ENCODE measurements at regions not wholly inside any gene's neighbourhood (a gene's known extent, or its start where the extent isn't known, plus 50 kb on each side); places are given as distances from the start of the nearest gene placed in this dataset.

DNA sequence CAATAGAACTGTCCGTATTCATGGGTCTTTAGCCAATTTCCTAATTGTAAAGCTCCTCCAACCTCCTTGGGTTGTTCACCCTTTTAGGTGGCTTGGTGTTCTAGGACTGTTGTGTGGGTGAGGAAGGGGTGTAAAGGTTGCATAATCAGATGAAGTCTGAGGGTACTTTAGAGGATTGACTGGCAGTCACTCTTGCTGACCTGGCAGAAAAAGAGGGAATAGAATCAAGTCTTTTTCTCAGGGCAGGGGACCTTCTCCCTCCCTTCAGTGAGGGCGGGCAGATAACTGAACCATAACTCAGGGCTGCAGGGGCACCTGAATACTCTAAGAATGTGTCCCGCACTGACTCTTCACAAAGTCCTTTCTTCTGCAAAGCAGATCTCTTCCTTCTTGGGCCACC lies 436.2 kb downstream of the CCDC91 start:
- no peak overlapping the region for H3K4me3 ChIP-seq (ENCODE audit: low read depth, low read length)
- TF ChIP-seq, protein P1, sequence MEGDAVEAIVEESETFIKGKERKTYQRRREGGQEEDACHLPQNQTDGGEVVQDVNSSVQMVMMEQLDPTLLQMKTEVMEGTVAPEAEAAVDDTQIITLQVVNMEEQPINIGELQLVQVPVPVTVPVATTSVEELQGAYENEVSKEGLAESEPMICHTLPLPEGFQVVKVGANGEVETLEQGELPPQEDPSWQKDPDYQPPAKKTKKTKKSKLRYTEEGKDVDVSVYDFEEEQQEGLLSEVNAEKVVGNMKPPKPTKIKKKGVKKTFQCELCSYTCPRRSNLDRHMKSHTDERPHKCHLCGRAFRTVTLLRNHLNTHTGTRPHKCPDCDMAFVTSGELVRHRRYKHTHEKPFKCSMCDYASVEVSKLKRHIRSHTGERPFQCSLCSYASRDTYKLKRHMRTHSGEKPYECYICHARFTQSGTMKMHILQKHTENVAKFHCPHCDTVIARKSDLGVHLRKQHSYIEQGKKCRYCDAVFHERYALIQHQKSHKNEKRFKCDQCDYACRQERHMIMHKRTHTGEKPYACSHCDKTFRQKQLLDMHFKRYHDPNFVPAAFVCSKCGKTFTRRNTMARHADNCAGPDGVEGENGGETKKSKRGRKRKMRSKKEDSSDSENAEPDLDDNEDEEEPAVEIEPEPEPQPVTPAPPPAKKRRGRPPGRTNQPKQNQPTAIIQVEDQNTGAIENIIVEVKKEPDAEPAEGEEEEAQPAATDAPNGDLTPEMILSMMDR (conservative IDR thresholded peaks at IDR 0.05; ENCODE audit: low read depth, low read length): no peak
- DNase-seq (ENCODE audit: low read depth): no peak

DNA sequence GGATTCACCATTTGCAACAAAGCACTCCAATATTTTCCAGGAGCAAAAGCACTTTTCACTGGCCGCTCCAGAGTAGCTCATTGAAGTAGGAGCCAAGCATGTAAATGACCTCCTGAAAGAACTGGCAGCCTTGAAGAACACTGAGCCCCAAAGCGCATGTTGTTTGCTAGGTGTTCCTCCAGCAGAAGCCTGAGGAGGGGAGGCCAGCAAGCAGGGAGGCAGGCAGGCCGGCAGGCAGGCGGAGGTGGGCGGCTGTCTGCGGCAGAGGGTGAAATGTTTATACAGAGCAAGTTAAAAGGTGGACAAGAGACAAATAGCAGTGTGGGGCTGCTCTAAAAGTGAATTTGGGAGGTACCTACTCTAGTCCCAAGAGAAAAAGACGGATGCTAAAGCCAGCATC lies 439.4 kb downstream of the CCDC91 start:
- H3K4me3 ChIP-seq (ENCODE audit: low read depth, low read length): no peak overlapping the region
- DNase-seq (ENCODE audit: low read depth): no peak
- TF ChIP-seq, protein P1 (conservative IDR thresholded peaks at IDR 0.05; ENCODE audit: low read depth, low read length): no peak

DNA sequence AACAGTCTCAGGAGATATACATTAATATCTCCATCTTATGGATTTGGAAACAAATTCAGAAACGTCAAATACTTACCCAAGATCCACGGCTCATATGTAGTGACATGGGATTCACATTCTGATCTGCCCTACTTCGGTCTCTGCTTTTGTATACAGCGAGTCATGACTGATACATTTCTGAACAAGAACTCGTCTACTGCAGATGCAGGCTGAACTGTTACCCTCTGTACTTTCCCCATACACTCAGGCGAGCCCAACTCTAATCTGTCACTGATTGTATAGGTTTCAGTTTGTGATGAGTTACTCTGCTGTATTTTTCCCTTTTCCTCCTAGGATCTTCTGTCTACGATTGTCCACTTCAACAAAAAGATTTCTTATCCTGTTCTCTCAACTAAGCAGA lies 441.6 kb downstream of the CCDC91 start:
- H3K4me3 ChIP-seq (ENCODE audit: low read depth, low read length): no peak overlapping the region
- peak; percentile 51 for DNase-seq (ENCODE audit: low read depth)
- TF ChIP-seq, protein P1 (conservative IDR thresholded peaks at IDR 0.05; ENCODE audit: low read depth, low read length): no peak

DNA sequence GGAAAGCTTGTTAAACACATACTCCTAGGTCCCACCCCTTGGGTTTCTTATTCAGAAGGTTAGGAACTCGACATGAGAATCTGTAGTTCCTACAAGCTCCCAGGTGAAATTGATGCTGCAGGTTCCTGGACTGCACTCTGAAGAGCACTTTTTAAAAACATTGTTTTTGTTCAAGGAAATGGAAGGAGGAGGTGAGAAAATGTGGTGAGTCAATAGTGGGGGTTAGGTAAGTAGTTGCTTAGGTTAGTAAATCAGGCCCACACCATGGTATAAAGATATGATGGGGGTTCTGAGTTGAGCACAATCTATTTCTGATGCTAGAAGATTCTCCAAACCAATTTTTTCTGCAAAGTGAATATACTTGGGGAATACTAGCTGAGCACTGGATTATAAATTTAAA lies 450.3 kb downstream of the CCDC91 start:
- TF ChIP-seq, protein P1 (conservative IDR thresholded peaks at IDR 0.05; ENCODE audit: low read depth, low read length): no peak
- H3K4me3 ChIP-seq (ENCODE audit: low read depth, low read length): no peak overlapping the region
- no peak for DNase-seq (ENCODE audit: low read depth)

DNA sequence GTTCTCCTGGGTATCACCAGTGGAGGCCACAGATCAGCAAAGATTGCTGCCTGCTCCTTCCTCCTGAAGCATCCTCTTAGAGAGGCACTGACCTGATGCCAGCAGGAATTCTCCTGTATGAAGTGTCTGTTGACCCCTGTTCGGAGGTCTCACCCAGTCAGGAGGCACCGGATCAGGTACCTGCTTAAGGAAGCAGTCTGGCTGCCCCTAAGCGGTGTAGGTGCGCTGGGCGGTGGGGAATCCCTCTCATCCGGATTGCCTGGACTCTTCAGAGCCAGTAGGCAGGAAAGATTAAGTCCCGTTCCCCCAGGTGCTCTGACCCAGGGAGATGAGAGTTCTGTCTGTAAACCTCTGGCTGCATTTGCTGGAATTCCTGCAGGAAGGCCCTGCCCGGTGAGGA lies 455.2 kb downstream of the CCDC91 start:
- TF ChIP-seq, protein P1 (conservative IDR thresholded peaks at IDR 0.05; ENCODE audit: low read depth, low read length): no peak
- no peak overlapping the region for H3K4me3 ChIP-seq (ENCODE audit: low read depth, low read length)
- no peak for DNase-seq (ENCODE audit: low read depth)

DNA sequence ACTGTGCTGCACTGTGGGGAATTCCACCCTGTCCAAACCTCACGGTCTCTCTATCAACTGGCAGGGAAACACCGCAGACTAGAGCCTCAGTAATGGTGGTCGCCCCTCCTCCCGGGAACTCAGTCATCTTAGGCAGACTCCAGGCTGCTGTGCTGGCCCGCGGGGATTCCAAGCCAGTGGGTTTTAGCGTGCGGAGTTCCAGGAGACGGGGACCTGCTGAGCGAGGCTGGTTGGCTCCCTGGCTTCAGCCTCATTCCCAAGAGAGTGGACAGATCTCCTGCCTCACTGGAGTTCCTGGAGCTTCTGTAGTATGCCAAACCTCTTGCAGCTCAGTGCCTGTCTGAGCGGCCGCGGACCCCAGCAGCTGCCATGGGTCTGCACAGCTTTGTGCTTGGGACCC lies 455.6 kb downstream of the CCDC91 start:
- TF ChIP-seq, protein P1 (conservative IDR thresholded peaks at IDR 0.05; ENCODE audit: low read depth, low read length): no peak
- no peak for DNase-seq (ENCODE audit: low read depth)
- H3K4me3 ChIP-seq (ENCODE audit: low read depth, low read length): no peak overlapping the region

DNA sequence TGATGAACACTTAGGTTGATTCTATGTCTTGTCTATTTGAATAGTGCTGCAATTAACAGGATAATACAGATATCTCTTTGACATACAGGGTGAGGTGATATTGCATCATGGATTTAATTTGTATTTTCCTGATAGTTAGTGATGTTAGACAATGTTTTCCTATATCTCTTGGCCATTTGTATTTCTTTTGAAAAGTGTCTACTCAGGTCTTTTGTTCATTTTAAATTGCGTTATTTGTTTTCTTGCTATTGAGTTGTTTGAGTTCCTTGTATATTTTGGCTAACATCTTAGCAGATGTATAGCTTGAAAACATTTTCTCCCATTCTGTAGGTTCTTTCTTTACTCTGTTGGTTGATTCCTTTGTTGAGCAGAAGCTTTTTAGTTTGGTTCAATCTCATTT lies 460.6 kb downstream of the CCDC91 start:
- no peak overlapping the region for H3K4me3 ChIP-seq (ENCODE audit: low read depth, low read length)
- TF ChIP-seq, protein P1 (conservative IDR thresholded peaks at IDR 0.05; ENCODE audit: low read depth, low read length): no peak
- DNase-seq (ENCODE audit: low read depth): no peak

All from choroid plexus epithelial cell (primary cell).